CD14-positive monocyte (primary cell): ENCODE measurements at regions not wholly inside any gene's neighbourhood (a gene's known extent, or its start where the extent isn't known, plus 50 kb on each side); places are given as distances from the start of the nearest gene placed in this dataset.

Experiments used
- DNase-seq, 3 donors: peaks; one replicate each; pipeline ENCODE4 v3.0.0-alpha.2; 2011 to 2022
- H2AFZ ChIP-seq: 2 replicates; pipeline ENCODE4 v1.6.0; 2012; ENCODE audit warnings: mild to moderate bottlenecking, low read depth, low read length, inconsistent platforms; ENCODE audit not compliant: insufficient read depth, poor library complexity, severe bottlenecking
- H3K27ac ChIP-seq, 2 donors: 1 replicate in 1 of 2; 2 replicates in 1 of 2; pipeline ENCODE4 v1.5.1; 2012 to 2013; ENCODE audit warnings: low read length in 2 of 2, control low read depth in 1 of 2, inconsistent platforms in 1 of 2, low read depth in 1 of 2, mild to moderate bottlenecking in 1 of 2
- H3K27me3 ChIP-seq, 2 donors: one replicate each; pipeline versions ENCODE4 v1.6.0 to v1.6.1; 2011 to 2013; ENCODE audit warnings: low read length in 2 of 2; ENCODE audit not compliant: control insufficient read depth in 2 of 2, insufficient read depth in 2 of 2
- H3K36me3 ChIP-seq, 2 donors: replicated peaks in 1 of 2; 1 replicate in 1 of 2; 2 replicates in 1 of 2; pipeline versions ENCODE4 v1.5.1 to v1.6.1; 2012 to 2013; ENCODE audit warnings: low read length in 2 of 2, control low read depth in 1 of 2, inconsistent platforms in 1 of 2, mild to moderate bottlenecking in 1 of 2; ENCODE audit not compliant: insufficient read depth in 2 of 2, control insufficient read depth in 1 of 2
- H3K4me1 ChIP-seq, 2 donors: 1 replicate in 1 of 2; 2 replicates in 1 of 2; pipeline versions ENCODE4 v1.5.1 to v1.6.1; 2012 to 2013; ENCODE audit warnings: low read length in 2 of 2, control low read depth in 1 of 2, inconsistent platforms in 1 of 2, mild to moderate bottlenecking in 1 of 2, moderate library complexity in 1 of 2; ENCODE audit not compliant: insufficient read depth in 2 of 2, control insufficient read depth in 1 of 2
- H3K4me2 ChIP-seq: replicated peaks from 2 replicates; pipeline ENCODE3; 2012; ENCODE audit warnings: low read length, moderate library complexity, mild to moderate bottlenecking; ENCODE audit not compliant: poor library complexity, severe bottlenecking; ENCODE audit errors: extremely low read depth
- H3K4me3 ChIP-seq, 3 experiments: fragments of 200-600 bp in 1 of 3; sonication (generic) in 1 of 3; replicated peaks in 1 of 3; 1 replicate in 2 of 3; 2 replicates in 1 of 3; pipeline ENCODE4 v1.5.1; 2011 to 2013; ENCODE audit warnings: low read length in 3 of 3, mild to moderate bottlenecking in 3 of 3, control low read depth in 2 of 3, low read depth in 2 of 3, inconsistent platforms in 1 of 3, moderate library complexity in 1 of 3
- H3K79me2 ChIP-seq: 2 replicates; pipeline ENCODE4 v1.6.0; 2012; ENCODE audit warnings: mild to moderate bottlenecking, control low read depth, inconsistent platforms, low read length, moderate library complexity; ENCODE audit not compliant: insufficient read depth
- H3K9ac ChIP-seq: 2 replicates; pipeline ENCODE4 v1.6.0; 2017; ENCODE audit warnings: low read length, mild to moderate bottlenecking; ENCODE audit not compliant: insufficient read depth, poor library complexity, severe bottlenecking
- H3K9me3 ChIP-seq, 2 donors: replicated peaks in 1 of 2; 1 replicate in 1 of 2; 2 replicates in 1 of 2; pipeline versions ENCODE4 v1.5.1 to v1.6.1; 2012 to 2013; ENCODE audit warnings: low read length in 2 of 2, control low read depth in 1 of 2; ENCODE audit not compliant: control insufficient read depth in 1 of 2, insufficient read depth in 1 of 2
- H4K20me1 ChIP-seq: 2 replicates; pipeline ENCODE4 v1.6.0; 2012; ENCODE audit warnings: mild to moderate bottlenecking, low read length, control low read depth, moderate library complexity; ENCODE audit not compliant: insufficient read depth
- H3K27ac Mint-ChIP-seq, 7 donors: one replicate each; pipeline ENCODE4 v1.8.0; 2020; ENCODE audit warnings: mild to moderate bottlenecking in 7 of 7, mixed read lengths in 7 of 7, moderate library complexity in 6 of 7, inconsistent platforms in 2 of 7
- H3K27me3 Mint-ChIP-seq, 3 donors: one replicate each; pipeline ENCODE4 v1.8.0; 2021 to 2022; ENCODE audit warnings: low read depth in 3 of 3, mild to moderate bottlenecking in 3 of 3, mixed read lengths in 3 of 3, moderate library complexity in 3 of 3, inconsistent platforms in 1 of 3
- H3K36me3 Mint-ChIP-seq, 2 donors: one replicate each; pipeline ENCODE4 v1.8.0; 2020; ENCODE audit warnings: mixed read lengths in 2 of 2, inconsistent platforms in 1 of 2, mild to moderate bottlenecking in 1 of 2
- H3K4me1 Mint-ChIP-seq: one replicate; pipeline ENCODE4 v1.8.0; 2020; ENCODE audit warnings: mild to moderate bottlenecking, mixed read lengths
- H3K4me3 Mint-ChIP-seq, 2 donors: one replicate each; pipeline ENCODE4 v1.8.0; 2020; ENCODE audit warnings: mild to moderate bottlenecking in 2 of 2, mixed read lengths in 2 of 2, moderate library complexity in 1 of 2
- H3K9me3 Mint-ChIP-seq, 7 donors: one replicate each; pipeline ENCODE4 v1.8.0; 2020 to 2022; ENCODE audit warnings: mixed read lengths in 7 of 7, mild to moderate bottlenecking in 6 of 7, moderate library complexity in 6 of 7, inconsistent platforms in 2 of 7
- WGBS: methylation state at CpG from one replicate; pipeline ENCODE4 v1.1.5; 2013; ENCODE audit warnings: missing lambda C conversion rate; ENCODE audit not compliant: insufficient coverage; 5-methylcytosine and 5-hydroxymethylcytosine counted together
- intact Hi-C, 2 donors: fragments of 100-400 bp; cut with micrococcal nuclease; formaldehyde crosslinking; loops; one replicate each; pipeline versions ENCODE4 v1.15.0 to v1.15.1; 2023
- TF ChIP-seq, protein P1 (sequence below): fragments of 200-600 bp; IDR thresholded peaks from one replicate; pipeline ENCODE4 v1.8.0; 2022; ENCODE audit warnings: antibody characterized with exemption, mild to moderate bottlenecking

DNA sequence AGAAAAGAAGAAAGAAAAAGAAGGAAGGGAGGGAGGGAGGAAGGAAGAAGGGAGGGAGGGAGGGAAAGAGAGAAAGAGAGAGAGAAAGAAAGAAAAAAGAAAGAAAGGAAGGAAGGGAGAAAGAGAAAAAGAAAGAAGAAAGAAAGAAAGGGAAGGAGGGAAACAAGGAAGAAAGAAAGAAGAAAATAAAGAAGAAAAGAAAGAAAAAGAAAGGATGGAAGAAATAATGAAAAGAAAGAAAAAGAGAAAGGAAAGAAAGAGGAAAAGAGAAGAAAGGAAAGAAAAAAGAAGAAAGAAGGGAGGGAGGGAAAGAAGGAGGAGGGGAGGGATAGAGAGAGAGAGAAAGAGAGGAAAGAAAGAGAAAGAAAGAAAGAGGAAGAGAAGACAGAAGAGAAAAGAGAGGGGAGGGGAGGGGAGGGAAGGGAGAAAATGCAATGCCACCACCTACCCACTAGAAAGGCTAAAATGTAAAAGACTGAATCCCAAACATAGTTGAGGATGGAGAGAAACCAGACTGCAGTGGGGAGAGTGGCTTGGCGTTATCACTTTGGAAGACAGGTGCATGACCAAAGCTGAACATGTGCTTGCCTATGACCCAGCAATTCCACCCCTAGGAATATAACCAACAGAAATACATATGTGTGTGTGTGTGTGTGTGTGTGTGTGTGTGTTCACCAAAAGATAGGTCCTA lies 66.9 kb upstream of the KLF13 start:
- intact Hi-C loops = loop anchor here in 1 of 2 donors (5.0 kb wide), 1 partner anchor 68 kb away; the partner anchor contains the start of gene KLF13
- DNase-seq = no peak
- H3K9me3 Mint-ChIP-seq = peaks cover 0 to 6% (median 2%) of the 10 kb centered on the region in 7 donors
- Histone ChIP-seq H3K9me3 (no peaks in the 10 kb centered on the region), H3K4me2 (no peak overlapping the region), H3K4me1 (peaks cover 86 to 95% of the 10 kb centered on the region in 2 donors), H2AFZ (no peak overlapping the region), H3K4me3 (no peak overlapping the region), H3K9ac (no peak overlapping the region), H3K27me3 (no peaks in the 10 kb centered on the region), H3K79me2 (no peaks in the 10 kb centered on the region), H3K27ac (peak overlapping the region; percentile 32 to 96), H3K36me3 (no peaks in the 10 kb centered on the region), H4K20me1 (no peaks in the 10 kb centered on the region)
- H3K36me3 Mint-ChIP-seq = peaks cover 3 to 5% of the 10 kb centered on the region in 2 donors
- H3K27ac Mint-ChIP-seq = peak overlapping the region; percentile 37 to 88 (median 78)
- no peak overlapping the region for H3K4me3 Mint-ChIP-seq
- H3K4me1 Mint-ChIP-seq = peaks cover 90% of the 10 kb centered on the region
- TF ChIP-seq, protein P1, sequence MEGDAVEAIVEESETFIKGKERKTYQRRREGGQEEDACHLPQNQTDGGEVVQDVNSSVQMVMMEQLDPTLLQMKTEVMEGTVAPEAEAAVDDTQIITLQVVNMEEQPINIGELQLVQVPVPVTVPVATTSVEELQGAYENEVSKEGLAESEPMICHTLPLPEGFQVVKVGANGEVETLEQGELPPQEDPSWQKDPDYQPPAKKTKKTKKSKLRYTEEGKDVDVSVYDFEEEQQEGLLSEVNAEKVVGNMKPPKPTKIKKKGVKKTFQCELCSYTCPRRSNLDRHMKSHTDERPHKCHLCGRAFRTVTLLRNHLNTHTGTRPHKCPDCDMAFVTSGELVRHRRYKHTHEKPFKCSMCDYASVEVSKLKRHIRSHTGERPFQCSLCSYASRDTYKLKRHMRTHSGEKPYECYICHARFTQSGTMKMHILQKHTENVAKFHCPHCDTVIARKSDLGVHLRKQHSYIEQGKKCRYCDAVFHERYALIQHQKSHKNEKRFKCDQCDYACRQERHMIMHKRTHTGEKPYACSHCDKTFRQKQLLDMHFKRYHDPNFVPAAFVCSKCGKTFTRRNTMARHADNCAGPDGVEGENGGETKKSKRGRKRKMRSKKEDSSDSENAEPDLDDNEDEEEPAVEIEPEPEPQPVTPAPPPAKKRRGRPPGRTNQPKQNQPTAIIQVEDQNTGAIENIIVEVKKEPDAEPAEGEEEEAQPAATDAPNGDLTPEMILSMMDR = no peak
- H3K27me3 Mint-ChIP-seq = peaks cover 0 to 2% (median 0%) of the 10 kb centered on the region in 3 donors
- WGBS = no CpG with 5 or more reads among the region's 1 CpG

- peaks cover 0 to 2% (median 0%) of the 10 kb centered on the region in 3 donors for H3K27me3 Mint-ChIP-seq
- DNase-seq = no peak
- peaks cover 0 to 6% (median 2%) of the 10 kb centered on the region in 7 donors for H3K9me3 Mint-ChIP-seq
- Histone ChIP-seq H3K9ac (peak overlapping the region; percentile 9), H3K79me2 (peaks cover 10% of the 10 kb centered on the region), H3K4me3 (no peak overlapping the region), H4K20me1 (no peaks in the 10 kb centered on the region), H3K4me1 (peaks cover 86 to 95% of the 10 kb centered on the region in 2 donors), H3K27ac (peak overlapping the region; percentile 96 to 99), H3K27me3 (no peaks in the 10 kb centered on the region), H3K9me3 (no peaks in the 10 kb centered on the region), H2AFZ (no peak overlapping the region), H3K4me2 (no peak overlapping the region), H3K36me3 (no peaks in the 10 kb centered on the region)
- peaks cover 90% of the 10 kb centered on the region for H3K4me1 Mint-ChIP-seq
- intact Hi-C loops = loop anchor here in 1 of 2 donors (5.0 kb wide), 1 partner anchor 67 kb away; the partner anchor contains the start of gene KLF13
- peaks cover 3 to 5% of the 10 kb centered on the region in 2 donors for H3K36me3 Mint-ChIP-seq
- peak overlapping the region in 5 of 7 donors; percentile 49 to 99 (median 99) for H3K27ac Mint-ChIP-seq
- WGBS = 100% methylated on average over 7 of the region's 11 CpGs
- no peak overlapping the region for H3K4me3 Mint-ChIP-seq
- TF ChIP-seq, protein P1 = no peak
Observed at GRCh38 chr15:31260646-31261265, 65.9 kb upstream of the KLF13 start.
